SHP77 (cell line): ENCODE measurements at regions not wholly inside any gene's neighbourhood (a gene's known extent, or its start where the extent isn't known, plus 50 kb on each side); places are given as distances from the start of the nearest gene placed in this dataset.

ENCODE experiments used
- DNase-seq, 2 experiments: peaks; one replicate each; lab custom pipeline; 2025; lab: John Stamatoyannopoulos, UW

DNA sequence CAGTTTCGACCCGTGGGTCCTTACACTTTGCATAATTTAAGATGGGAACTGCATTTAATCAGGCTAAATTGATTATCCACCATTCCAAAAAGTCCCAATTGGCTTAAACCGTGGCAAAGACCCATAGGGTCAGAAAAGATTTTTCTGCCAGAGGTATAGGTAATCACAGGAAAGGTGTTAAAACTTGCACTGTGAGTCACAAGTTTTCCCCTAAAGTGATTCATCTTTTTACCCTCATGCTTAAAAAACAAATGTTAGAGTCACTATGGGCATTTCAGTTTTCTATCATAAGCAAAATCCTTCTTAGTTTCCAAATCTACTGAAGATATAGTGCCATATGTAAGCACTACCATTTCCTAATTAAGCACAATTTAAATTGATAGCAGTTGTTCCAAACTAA lies 1079.8 kb downstream of the ADGRL2 start:
- no peak for DNase-seq

DNA sequence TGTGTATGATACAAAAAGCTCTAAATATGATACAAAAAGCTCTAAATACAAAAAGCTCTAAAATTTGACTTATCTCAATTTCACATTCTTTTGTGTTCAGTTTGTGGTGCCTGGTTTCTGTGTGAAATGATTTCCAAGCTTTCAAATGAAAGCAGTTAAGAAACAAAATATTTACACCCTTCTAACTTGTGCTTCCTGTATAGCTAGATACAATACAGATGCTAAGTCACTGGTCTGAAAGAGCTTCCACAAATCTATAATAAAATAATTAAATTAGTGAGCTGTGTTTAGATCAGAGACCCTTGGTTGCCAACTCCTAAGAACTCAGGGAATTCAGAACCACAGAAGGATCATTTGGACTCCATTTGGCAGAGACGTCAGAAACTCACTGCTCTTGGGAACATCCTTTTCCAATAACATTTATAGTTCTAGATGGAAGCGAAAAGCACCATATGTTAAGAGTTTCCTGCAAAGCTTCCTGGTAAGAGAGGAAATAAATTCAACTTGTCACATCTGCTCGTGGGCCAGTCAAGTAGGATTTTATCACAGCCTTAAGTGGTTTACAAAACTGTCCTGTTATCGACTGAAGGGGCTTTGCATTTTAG lies 1079.1 kb downstream of the ADGRL2 start:
- DNase-seq = no peak

DNA sequence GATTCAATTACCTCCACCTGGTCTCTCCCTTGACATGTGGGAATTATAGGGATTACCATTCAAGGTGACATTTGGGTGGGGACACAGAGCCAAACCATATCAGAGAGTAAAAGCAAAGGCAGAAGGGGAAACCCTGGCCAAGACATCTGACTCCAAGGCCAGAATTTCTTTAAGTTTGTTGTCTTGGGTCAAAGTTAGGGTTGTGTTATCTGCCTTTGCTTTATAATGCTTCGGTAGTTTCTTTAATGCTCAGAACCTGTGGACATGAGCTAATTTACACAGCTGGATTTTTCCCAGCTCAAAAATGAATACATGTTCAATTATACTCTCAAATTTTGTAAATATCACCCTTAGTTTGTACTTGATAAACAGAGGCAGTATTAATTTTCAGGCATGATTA lies 1074.4 kb downstream of the ADGRL2 start:
- DNase-seq = no peak

DNA sequence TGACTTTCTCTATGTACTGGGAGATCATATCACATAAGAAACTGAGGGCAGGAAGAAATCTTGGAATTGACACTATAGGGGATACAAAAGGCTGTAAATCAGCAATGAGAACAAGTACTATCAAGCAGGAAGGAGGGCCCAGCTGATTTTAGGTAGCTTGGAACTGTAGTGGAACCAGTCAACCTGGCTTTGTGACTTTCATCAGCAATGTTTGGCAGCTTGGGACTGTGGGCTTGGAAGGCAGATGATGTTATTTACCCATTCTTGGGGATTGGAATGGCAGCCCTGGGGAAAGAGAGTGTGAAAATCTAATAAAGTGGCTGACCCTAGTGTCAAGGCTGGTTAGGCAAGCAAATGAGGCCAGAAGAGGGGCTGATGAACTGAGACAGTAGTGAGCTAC lies 1073.3 kb downstream of the ADGRL2 start:
- no peak for DNase-seq

DNA sequence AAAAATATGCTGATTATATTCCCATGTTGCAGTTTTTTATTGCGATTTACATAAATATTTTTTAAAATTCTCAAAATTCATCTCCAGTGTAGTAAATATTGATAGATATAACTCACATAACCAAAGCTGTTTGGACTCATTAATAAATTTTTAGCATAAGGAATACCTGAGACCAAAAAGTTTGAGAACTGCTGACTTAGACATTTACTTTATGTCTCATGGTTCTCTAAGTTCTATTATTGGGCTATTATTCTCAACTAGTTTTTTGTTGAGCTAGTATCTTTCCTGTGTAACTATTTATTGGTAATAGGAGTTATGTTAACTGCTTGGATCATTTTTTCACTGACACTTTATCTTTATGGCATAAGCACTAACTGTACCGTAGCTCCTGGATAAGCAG lies 1069.6 kb downstream of the ADGRL2 start:
- no peak for DNase-seq

DNA sequence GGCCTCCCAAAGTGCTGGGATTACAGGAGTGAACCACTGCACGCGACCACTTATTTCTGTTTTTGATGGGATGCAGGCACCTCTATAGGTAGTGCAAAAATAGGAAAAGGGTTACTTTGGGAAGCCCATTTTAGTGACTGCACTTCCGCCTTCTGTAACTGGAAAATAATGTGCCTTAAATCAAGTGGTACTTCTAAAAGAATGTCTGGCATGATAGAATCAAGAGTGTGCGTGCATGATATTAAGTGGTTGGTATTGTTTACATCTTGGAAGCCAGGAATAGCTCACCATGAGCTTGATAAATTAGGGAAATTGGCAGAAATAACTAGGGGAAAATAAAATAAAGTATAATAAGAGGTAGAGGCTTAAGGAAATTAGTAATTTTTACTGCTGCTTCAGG lies 1067.0 kb downstream of the ADGRL2 start:
- DNase-seq = no peak

DNA sequence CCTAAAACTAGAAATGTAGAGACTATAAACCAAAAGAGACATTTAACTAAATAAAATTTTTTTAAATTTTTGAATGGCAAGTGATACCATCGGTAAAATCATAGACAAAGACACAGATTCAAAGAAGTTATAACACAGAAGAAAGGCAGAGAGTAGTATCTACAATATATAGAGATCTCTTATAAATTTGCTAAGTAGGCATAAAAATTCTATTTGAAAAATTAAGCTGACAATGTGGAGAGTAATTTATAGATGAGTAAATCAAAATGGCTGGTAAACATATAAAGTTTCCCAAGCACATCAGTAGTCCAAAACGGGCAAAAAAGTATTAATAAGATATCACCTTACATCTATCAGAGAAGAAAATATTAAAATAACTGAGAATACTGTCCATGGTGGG lies 1061.0 kb downstream of the ADGRL2 start:
- no peak for DNase-seq

DNA sequence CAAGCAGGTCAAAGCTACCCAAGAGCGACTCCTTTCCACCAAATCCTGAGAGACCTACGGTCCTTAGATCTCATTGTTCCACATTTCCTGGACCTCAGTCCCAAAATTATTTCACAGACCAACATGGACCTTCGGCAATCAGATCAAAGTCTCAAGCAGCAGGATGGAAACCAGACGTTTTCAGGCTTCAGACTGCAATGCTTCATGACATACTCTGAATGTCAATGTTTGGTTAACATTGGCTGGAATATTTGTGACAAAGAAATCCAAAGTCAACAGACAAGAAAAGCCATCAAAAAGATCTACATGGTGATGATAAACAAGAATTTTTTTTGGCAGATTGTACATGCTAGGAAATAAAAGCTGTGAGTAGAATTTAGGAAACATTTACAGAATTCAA lies 1057.3 kb downstream of the ADGRL2 start:
- no peak for DNase-seq

DNA sequence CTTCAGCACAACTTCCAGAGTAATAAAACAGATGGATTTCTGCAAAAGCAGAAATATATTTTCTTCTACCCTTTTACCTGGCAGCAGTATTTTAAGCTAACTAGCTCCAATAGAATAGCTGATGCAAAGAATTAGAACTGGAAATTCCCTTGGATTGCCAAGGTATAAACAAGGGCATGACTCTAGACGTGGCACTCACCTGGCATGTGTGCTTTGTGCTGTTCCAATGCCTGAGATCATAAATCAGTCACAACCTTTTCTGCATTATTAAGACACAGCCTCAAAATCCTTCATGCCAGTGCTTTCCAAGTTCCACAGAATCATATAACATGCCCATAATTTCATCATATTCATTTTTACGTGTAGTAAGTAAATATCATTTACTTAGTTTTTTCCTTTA lies 1048.7 kb downstream of the ADGRL2 start:
- no peak for DNase-seq

DNA sequence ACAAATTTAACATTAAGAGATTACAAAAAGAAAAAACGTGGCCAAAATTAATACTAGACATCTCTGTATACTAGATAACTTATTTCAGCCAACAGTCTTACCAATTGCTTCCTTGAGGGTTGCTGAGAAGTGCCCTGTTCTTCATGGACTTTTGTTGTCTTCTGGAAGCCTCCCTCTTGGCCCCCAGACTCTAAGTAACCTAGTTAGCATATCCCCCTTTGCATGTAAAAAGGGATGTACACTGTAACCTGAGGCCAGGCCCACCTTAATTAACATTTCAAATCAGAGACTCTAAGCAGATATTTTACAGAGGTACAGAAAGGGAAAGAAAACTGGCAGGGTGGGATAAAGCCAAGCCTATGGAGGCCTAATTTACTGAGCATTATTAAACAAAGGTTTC lies 1047.3 kb downstream of the ADGRL2 start:
- DNase-seq = no peak

DNA sequence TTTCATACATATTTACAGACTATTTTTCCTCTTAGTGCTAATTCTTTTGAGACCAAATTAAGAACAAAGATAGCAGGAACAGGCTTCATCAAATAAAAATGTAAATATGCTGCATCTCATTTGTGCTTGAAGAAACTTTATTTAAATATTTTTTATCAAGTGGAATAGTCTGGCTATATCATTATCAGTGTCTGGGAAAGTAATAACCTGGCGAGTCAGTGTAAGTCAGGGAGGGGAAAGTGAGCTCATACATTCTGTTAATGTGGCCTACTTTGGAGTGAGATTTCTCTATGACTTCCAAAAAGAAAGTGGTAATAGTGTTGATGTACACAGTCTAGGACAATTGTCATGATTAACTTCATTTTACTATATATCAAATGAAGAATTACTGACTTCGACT lies 1045.1 kb downstream of the ADGRL2 start:
- no peak for DNase-seq

DNA sequence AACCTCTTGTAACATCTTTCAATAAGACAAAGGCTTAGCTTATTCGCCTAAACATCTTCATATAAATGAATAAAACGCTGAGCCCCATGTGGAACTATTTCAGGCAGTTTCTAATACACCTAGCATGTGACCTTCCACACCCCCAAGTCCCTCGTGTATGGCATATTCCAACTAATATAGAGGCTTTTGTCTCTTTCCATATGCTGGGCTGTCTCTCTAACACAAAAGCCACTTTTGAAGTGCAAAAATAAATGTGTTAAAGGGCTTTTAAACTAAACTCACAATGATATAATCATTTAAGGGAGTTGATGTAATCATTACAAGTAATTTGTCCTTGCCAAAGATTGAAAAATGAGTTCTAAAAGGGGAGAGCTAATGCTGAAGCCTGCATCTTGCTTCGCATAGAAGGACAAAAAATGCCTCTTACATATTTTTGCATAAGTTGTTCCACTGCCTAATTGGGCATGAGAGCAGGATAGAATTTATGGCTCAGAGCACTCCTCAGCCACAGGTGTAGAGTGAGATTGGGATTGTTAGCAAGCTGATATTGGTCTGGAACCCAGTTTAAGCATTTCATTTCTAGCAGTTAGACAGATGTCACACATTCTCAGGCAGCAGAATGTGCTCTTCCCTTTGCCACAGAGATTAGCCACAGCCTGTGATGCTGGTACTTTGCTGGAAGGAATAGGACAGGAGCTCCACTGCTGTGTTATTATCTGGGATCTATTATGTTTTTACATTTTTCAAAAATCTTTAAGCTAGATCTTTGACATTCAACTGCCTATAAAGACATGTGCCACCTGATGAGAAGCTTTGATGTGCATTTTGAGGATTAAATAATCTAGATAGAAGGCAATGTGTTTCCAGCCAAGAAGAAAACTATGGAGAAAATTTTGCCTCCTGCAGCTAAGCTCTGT lies 1044.4 kb downstream of the ADGRL2 start:
- no peak for DNase-seq

DNA sequence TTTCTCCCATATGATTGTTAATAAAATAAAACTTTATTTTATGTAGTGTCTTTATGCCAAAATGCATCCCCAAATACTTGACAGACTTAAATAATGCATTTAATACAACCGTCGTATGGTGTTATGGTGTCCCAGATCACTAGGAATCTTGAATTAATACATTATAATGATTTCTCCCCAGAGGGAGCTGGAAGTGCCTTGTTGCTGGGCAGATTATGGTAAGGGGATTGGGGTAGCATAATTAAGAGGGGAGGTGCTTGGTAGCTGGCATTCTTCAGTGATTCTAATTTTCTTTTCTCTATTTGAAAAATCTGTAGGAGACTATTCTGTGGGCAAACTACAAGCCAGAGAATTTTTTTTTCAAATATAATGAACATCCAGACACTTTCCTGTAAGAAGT lies 1043.7 kb downstream of the ADGRL2 start:
- DNase-seq = no peak

DNA sequence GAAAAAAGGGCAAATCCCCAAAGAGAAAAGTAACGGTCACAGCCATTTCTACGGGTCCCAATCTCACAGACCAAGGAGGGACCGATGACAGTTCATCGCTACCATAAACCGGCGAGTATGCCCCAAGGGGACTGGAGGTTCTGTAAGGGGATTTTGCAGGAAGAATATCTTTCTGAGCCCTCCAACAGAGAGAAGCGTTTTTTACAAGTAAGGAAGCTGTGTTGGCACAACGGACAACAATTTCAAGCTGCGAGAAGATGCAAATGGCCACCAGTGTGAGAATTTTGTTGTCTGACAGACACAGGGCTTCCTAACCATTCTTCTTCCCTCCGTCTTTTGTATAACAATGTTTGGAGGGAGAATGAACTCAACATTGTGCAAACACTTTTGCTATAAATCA lies 1043.1 kb downstream of the ADGRL2 start:
- no peak for DNase-seq

DNA sequence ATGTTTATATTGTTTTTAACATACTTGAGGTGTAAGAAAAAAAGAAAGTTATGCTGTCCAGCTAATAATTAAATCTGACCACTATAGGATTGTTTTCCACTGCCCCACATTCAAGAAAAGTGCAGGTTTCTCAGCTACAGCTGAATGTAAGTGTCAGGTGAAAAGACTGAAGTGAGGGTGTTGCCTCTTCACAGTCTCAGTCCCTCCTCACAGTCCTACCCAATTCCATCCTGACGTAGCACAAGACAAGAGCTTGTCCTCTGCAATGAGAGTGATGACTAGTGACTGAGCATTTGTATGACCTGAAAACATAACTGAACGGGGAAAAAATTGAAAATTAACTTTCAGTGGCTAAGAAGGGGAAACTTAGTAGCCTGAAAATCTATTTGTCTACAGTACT lies 1039.5 kb downstream of the ADGRL2 start:
- DNase-seq = no peak

DNA sequence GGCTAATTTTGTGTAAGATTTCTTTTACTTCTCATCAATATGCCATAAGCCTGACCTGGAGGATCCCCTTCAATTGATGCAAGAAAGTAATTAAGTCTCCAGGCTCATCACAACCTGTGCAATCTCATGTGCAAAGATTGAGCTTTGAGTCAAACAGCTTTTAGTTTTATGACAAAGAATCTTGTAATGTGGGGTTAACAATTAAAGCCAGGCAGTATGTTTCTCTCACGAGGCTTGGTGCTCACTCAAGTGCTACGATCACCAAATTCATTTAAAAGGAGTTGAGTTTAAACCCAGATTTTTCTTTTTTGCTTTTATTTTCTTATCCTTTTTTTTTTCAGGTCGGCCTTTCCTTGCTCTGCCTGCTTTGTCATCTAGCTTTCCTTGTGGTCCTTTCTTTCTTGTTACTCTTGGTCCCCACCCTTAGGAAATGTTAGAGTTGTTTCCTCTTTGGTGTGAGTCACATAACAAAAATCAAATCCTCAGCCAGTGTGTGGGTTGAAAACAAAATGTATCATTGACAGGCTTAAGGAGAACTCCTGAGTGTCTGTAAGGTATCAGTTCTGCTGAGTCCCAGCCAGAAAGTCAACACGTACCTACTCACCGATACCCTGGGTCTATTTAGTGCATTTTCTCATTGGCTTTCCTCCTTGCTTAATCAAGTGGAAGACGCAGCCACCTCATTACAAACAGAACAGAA lies 1037.2 kb downstream of the ADGRL2 start:
- DNase-seq = no peak

DNA sequence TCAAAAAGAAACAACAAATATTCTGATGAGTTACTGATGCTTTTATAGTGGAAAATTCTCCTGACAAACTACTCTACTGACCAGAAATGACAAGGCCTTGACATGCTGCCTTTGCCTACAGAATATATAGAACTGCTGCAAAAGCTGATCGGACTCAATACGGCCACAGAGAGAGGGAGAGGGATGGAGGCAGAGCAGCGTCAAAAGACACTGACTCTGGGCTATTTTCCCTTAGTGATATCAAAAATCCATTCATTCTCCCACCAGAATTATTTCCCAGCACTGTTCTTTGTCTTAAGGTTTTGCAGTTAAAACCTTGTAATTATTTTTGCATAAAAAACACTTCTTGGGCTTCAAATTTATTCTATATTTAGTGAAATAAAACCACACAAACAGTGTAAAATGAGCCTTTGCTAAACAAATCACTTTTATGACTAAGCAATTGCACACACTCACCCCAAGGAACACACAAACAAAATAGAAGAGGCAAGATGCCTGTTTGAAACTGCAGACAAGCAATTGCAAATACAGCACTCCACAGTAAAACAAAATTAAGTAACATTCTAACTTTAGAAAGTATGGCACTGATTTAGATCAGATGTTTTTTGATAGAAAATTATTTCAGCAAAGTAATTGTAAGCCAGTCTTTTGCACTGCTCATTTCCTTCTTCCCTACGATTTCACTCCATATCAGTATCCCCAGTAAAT lies 1036.4 kb downstream of the ADGRL2 start:
- no peak for DNase-seq

DNA sequence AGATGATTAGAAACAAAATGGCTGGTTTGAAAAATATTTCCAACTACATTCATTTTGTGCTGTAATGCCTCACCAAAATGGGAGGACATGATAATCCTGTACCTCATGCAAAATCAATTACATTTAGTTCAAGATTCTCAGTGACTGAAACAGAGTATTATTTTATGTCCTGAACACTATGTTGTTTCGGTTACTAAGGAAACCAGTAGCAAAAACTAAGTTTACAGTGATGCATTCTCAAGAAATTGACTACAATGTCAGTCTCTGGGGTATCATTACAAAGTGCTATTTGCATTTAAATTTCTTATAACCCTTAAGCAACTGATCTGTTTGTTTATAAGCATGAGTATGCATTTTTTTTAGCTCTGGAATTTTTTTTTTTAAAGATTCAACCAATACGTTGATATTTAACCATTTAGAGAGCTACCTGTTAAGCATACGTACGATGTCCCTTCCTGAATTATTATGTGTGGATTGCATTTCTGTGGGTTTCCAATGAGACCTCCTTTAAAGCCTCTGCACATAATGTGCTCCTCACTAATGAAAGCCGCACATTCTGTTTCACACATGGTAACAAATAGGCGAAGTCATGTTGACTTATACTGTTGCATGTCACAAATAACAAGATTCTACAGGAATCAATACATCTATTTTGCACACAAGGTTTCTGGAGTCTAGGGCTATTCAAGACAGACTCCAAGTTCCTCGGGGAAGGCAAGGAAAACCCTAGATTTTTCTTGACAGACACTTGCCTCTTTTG lies 1035.7 kb downstream of the ADGRL2 start:
- no peak for DNase-seq

DNA sequence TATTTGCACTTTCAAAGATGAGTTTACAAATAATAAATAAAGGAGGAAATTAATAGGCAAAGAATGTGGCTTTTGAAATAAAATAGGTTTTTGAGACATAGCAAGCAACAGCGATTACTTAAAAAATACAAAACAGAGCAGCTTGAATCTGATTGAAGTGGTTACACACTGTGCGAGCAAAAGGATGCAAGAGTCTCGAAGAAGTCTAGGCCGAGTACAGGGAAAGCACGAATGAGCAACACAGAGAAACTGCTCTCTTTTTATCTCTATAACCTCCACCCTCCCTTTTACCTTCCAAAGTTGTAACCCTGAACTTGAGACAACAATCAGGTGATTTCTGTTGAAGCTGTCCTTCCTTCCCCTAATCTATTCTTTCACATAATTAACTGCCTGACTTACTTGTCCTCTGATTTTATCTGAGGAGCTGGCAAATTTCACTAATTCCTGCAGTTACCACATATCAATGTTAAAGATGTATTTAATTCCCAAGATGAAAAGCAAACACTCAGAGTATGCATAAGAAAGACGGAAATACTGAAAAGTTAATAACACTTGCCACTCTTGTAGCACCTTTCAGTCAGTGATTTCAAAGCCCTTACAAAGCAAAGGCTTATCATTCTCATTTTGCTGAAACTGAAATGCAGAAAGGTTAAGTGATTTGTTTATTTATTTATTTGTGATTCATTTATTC lies 1030.1 kb downstream of the ADGRL2 start:
- no peak for DNase-seq

DNA sequence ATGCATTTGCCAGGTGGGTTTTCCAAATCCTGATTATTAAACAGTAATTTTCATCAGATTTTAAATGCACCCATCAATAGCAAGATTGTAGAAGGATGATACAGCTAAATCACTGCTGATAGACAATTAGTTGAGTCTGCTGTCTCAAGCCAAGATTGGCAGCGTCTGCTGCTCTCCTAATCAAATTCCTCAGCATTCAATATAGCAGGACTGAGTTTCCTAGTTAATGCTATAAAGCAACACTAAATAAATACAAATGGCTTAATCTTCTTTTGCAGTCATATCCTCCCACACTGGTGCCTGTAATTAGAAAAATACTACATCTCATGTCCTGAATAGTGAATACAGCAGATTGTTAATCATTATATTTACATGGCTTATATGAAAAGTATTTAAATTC lies 1028.8 kb downstream of the ADGRL2 start:
- DNase-seq = no peak

DNA sequence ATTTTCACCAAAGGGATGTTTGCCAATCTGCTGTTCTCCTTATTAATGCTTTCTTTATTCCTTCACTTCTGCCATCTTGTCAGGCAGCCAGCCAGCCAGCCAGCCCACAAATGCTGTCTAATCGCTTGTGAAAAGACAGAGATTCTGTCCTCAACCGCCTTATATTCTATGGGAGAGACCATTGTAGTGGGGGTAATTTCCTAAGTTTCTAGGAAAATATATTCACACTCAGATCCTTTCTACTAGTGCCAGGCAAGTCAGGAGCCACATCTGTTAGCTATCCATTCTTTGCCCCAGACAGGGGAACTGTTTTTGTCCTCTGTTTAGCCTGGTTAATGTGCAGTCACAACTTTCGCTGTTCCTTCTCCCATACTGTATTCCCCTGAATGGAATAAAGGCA lies 1023.1 kb downstream of the ADGRL2 start:
- DNase-seq = no peak
